ENCODE measurements at regions not wholly inside any gene's neighbourhood (a gene's known extent, or its start where the extent isn't known, plus 50 kb on each side); places are given as distances from the start of the nearest gene placed in this dataset.

GRCh38 chr22:49617264-49617663 is 210.4 kb downstream of the BRD1 start:
- ATAC-seq, result no peak
- TF ChIP-seq PPARA (CRISPR knock-in tag; IDR thresholded peaks at IDR 0.05; ENCODE audit: borderline replicate concordance) (no peak), POU6F1 (CRISPR knock-in tag; IDR thresholded peaks at IDR 0.05; ENCODE audit: borderline replicate concordance, low read depth) (no peak), CSDC2 (CRISPR knock-in tag; IDR thresholded peaks at IDR 0.05) (no peak), OSR1 (CRISPR knock-in tag; IDR thresholded peaks at IDR 0.05) (no peak), ARNTL (CRISPR knock-in tag; IDR thresholded peaks at IDR 0.05; ENCODE audit: borderline replicate concordance, low read depth) (no peak), ISL1 (CRISPR knock-in tag; IDR thresholded peaks at IDR 0.05) (no peak), GLIS3 (CRISPR knock-in tag; IDR thresholded peaks at IDR 0.05) (no peak), ZFP30 (CRISPR knock-in tag; IDR thresholded peaks at IDR 0.05) (no peak), BACH2 (CRISPR knock-in tag; IDR thresholded peaks at IDR 0.05; ENCODE audit: borderline replicate concordance) (no peak), ZNF70 (CRISPR knock-in tag; IDR thresholded peaks at IDR 0.05) (no peak), ZNF8 (CRISPR knock-in tag; IDR thresholded peaks at IDR 0.05) (no peak), ZNF565 (CRISPR knock-in tag; conservative IDR thresholded peaks at IDR 0.05; ENCODE audit: low read depth) (no peak), TSHZ2 (CRISPR knock-in tag; IDR thresholded peaks at IDR 0.05) (no peak), PATZ1 (CRISPR knock-in tag; IDR thresholded peaks at IDR 0.05; ENCODE audit: borderline replicate concordance) (no peak), ZC3H10 (CRISPR knock-in tag; IDR thresholded peaks at IDR 0.05) (no peak), SNAI2 (CRISPR knock-in tag; IDR thresholded peaks at IDR 0.05) (no peak), RARB (CRISPR knock-in tag; IDR thresholded peaks at IDR 0.05) (no peak), ESRRG (CRISPR knock-in tag; IDR thresholded peaks at IDR 0.05) (no peak)
- TF ChIP-seq, protein P1, sequence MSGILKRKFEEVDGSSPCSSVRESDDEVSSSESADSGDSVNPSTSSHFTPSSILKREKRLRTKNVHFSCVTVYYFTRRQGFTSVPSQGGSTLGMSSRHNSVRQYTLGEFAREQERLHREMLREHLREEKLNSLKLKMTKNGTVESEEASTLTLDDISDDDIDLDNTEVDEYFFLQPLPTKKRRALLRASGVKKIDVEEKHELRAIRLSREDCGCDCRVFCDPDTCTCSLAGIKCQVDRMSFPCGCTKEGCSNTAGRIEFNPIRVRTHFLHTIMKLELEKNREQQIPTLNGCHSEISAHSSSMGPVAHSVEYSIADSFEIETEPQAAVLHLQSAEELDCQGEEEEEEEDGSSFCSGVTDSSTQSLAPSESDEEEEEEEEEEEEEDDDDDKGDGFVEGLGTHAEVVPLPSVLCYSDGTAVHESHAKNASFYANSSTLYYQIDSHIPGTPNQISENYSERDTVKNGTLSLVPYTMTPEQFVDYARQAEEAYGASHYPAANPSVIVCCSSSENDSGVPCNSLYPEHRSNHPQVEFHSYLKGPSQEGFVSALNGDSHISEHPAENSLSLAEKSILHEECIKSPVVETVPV (CRISPR knock-in tag; IDR thresholded peaks at IDR 0.05), result no peak
- TF ChIP-seq, protein P2, sequence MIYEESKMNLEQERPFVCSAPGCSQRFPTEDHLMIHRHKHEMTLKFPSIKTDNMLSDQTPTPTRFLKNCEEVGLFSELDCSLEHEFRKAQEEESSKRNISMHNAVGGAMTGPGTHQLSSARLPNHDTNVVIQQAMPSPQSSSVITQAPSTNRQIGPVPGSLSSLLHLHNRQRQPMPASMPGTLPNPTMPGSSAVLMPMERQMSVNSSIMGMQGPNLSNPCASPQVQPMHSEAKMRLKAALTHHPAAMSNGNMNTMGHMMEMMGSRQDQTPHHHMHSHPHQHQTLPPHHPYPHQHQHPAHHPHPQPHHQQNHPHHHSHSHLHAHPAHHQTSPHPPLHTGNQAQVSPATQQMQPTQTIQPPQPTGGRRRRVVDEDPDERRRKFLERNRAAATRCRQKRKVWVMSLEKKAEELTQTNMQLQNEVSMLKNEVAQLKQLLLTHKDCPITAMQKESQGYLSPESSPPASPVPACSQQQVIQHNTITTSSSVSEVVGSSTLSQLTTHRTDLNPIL (CRISPR knock-in tag; IDR thresholded peaks at IDR 0.05; ENCODE audit: low read depth), result no peak

DNA sequence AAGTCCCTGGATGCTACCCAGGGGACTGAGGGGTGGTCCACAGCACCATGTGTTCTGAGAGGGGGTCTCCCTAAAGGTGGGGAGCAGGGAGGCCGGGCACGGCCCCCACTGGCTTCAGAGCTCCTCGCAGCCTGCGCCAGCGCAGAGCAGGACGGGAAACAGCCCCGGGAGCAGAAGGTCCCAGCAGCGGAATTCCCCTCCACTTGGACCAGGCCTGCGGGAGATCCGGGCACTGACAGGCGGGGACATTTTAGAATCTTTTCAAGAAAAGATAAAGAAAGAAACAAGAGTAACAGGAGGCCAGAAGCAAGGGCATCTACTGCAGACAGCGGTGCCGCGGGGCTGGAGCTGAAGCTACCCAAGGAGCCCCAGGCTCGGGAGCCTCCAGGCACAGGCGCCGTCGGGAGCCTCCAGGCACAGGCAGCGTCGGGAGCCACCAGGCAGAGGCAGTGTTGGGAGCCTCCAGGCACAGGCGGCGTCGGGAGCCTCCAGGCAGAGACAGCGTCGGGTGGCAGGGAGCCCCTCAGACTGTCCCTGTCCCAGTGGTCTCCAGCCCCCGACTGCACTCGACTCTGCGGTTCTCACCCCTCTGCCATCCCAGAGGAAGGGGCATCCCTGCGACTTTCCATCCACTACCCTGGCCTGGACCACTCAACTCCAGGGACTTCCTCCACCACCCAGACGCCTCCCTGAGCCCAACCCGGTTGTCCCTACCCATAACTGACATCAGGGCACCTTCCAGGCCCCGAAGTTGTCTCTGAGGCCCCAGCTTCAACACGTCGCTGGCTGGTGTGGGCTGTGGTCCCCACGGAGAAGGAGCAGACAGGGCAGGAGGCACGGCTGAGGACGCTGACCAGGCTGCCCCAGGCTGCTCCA is 211.1 kb downstream of the BRD1 start:
- ATAC-seq, result no peak
- TF ChIP-seq ZC3H10 (CRISPR knock-in tag; IDR thresholded peaks at IDR 0.05) (no peak), OSR1 (CRISPR knock-in tag; IDR thresholded peaks at IDR 0.05) (no peak), SNAI2 (CRISPR knock-in tag; IDR thresholded peaks at IDR 0.05) (no peak), ZNF565 (CRISPR knock-in tag; conservative IDR thresholded peaks at IDR 0.05; ENCODE audit: low read depth) (no peak), ZFP3 (CRISPR knock-in tag; IDR thresholded peaks at IDR 0.05) (no peak), TOX (CRISPR knock-in tag; IDR thresholded peaks at IDR 0.05; ENCODE audit: borderline replicate concordance) (no peak), PATZ1 (CRISPR knock-in tag; IDR thresholded peaks at IDR 0.05; ENCODE audit: borderline replicate concordance) (no peak)
- TF ChIP-seq, protein P2 (CRISPR knock-in tag; IDR thresholded peaks at IDR 0.05; ENCODE audit: low read depth), result no peak
- TF ChIP-seq, protein P1 (CRISPR knock-in tag; IDR thresholded peaks at IDR 0.05), result no peak

All from SK-N-SH treated with all-trans-retinoic acid at 6 μM for 48 hours (cell line).